ENCODE measurements at regions not wholly inside any gene's neighbourhood (a gene's known extent, or its start where the extent isn't known, plus 50 kb on each side); places are given as distances from the start of the nearest gene placed in this dataset.

DNA sequence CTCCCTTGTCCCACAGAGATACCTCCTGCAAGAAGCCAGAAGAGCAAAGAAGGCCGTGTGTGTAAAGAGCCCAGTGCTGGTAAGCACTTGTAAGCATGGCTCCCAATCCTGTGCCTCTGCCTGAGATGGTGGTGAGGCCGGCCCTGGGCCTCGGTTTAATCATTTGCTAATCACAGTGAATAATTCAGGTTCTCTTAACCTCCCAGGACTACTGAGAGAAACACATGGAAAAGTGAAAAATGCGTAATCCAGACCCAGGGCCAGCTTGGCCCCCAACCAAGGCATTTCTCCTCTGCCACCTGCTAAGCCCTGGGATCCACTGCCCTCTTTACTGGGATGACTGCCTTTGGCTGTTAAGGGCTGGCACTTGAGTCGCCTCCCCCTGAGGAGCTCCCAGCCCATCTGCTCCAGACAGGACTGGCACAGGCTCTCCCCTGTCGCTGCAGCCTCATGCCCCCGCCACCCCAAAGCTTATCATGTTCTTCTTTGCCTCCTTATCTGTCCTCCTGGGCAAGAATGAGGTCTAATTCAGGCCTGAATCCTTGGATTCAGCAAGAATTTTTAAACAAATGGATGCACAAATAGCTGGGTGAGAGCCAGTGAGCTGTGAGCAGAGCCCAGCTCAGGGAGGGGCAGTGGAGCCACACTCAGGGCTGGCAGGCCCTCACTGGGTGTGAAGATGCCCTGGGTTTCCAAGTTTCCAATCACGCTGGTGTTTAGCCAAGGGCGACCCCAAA, 193.9 kb upstream of the HS6ST1 start:
- no peaks in the 10 kb centered on the region for H3K36me3 ChIP-seq (ENCODE audit: control insufficient read depth, insufficient read depth, low read length)
- ChIA-PET POLR2A (no interaction called here), CTCF (no interaction called here)
- Mint-ChIP-seq H3K4me3 (ENCODE audit: unreplicated experiment) (no peak overlapping the region), H3K27ac (ENCODE audit: unreplicated experiment) (no peak overlapping the region), H3K9me3 (ENCODE audit: unreplicated experiment) (no peaks in the 10 kb centered on the region), H3K27me3 (ENCODE audit: insufficient read depth, unreplicated experiment) (peaks cover 2% of the 10 kb centered on the region), H3K4me1 (ENCODE audit: low read depth, unreplicated experiment) (no peaks in the 10 kb centered on the region), H3K36me3 (ENCODE audit: insufficient read depth, unreplicated experiment) (no peaks in the 10 kb centered on the region)
- H3K4me3 ChIP-seq (ENCODE audit: low read depth, low read length), result no peak overlapping the region
- DNase-seq, result no peak
- intact Hi-C loops (cut with micrococcal nuclease; ENCODE audit: unreplicated experiment), result no loop called here
- BruUV-seq (replicated peaks), result no TSS peak
- no peak for TF ChIP-seq CTCF (IDR thresholded peaks at IDR 0.05; ENCODE audit: insufficient read depth in 1 of 2, low read depth in 1 of 2, low read length in 1 of 2, severe bottlenecking in 1 of 2, unreplicated experiment in 1 of 2)
- H3K4me1 ChIP-seq, result no peaks in the 10 kb centered on the region
- H3K9me3 ChIP-seq, result peaks cover 7% of the 10 kb centered on the region; the same call in 1 of the 2 replicates
- H3K27me3 ChIP-seq (replicated peaks; ENCODE audit: control insufficient read depth, insufficient read depth, low read length), result no peaks in the 10 kb centered on the region; the same call in 1 of the 2 replicates

- H3K36me3 ChIP-seq (ENCODE audit: control insufficient read depth, insufficient read depth, low read length), result no peaks in the 10 kb centered on the region
- Mint-ChIP-seq H3K36me3 (ENCODE audit: insufficient read depth, unreplicated experiment) (no peaks in the 10 kb centered on the region), H3K9me3 (ENCODE audit: unreplicated experiment) (no peaks in the 10 kb centered on the region), H3K4me1 (ENCODE audit: low read depth, unreplicated experiment) (no peaks in the 10 kb centered on the region), H3K4me3 (ENCODE audit: unreplicated experiment) (no peak overlapping the region), H3K27me3 (ENCODE audit: insufficient read depth, unreplicated experiment) (peaks cover 2% of the 10 kb centered on the region), H3K27ac (ENCODE audit: unreplicated experiment) (no peak overlapping the region)
- H3K4me3 ChIP-seq (ENCODE audit: low read depth, low read length), result no peak overlapping the region
- no peak for DNase-seq
- peaks cover 7% of the 10 kb centered on the region; the same call in 1 of the 2 replicates for H3K9me3 ChIP-seq
- no TSS peak for BruUV-seq (replicated peaks)
- CTCF ChIA-PET, result no interaction called here
- intact Hi-C loops (cut with micrococcal nuclease; ENCODE audit: unreplicated experiment), result no loop called here
- H3K27me3 ChIP-seq (replicated peaks; ENCODE audit: control insufficient read depth, insufficient read depth, low read length), result no peaks in the 10 kb centered on the region; the same call in 1 of the 2 replicates
- POLR2A ChIA-PET, result no interaction called here
- no peak for TF ChIP-seq CTCF (IDR thresholded peaks at IDR 0.05; ENCODE audit: insufficient read depth in 1 of 2, low read depth in 1 of 2, low read length in 1 of 2, severe bottlenecking in 1 of 2, unreplicated experiment in 1 of 2)
- no peaks in the 10 kb centered on the region for H3K4me1 ChIP-seq
Measured at GRCh38 chr2:128513116-128513960, 194.7 kb upstream of the HS6ST1 start.

DNA sequence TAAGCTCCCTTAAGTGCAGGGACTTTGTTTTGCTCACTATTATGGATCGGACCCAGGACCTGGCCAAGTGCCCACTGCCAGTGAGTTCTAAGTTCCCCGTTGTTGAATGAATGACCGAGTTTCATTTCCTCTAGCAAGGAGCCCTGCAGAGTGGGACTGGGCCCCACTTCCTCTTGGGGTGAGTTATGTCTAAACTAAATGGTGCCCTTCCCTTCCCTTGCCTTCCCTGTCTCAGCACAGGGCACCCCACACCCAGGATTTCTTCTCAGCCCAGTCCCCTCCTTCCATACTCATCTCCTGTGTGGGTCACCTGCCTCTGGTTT, 195.3 kb upstream of the HS6ST1 start:
- H3K36me3 ChIP-seq (ENCODE audit: control insufficient read depth, insufficient read depth, low read length), result no peaks in the 10 kb centered on the region
- POLR2A ChIA-PET, result no interaction called here
- H3K9me3 ChIP-seq, result 0 out of 2 replicates have a peak, but pooled peaks cover 3% of the 10 kb centered on the region
- no peak for DNase-seq
- Mint-ChIP-seq H3K4me1 (ENCODE audit: low read depth, unreplicated experiment) (no peaks in the 10 kb centered on the region), H3K36me3 (ENCODE audit: insufficient read depth, unreplicated experiment) (no peaks in the 10 kb centered on the region), H3K9me3 (ENCODE audit: unreplicated experiment) (no peaks in the 10 kb centered on the region), H3K27ac (ENCODE audit: unreplicated experiment) (no peak overlapping the region), H3K27me3 (ENCODE audit: insufficient read depth, unreplicated experiment) (peaks cover 2% of the 10 kb centered on the region), H3K4me3 (ENCODE audit: unreplicated experiment) (no peak overlapping the region)
- H3K27me3 ChIP-seq (replicated peaks; ENCODE audit: control insufficient read depth, insufficient read depth, low read length), result no peaks in the 10 kb centered on the region; the same call in 1 of the 2 replicates
- BruUV-seq (replicated peaks), result no TSS peak
- no peaks in the 10 kb centered on the region for H3K4me1 ChIP-seq
- CTCF ChIA-PET, result no interaction called here
- no peak overlapping the region for H3K4me3 ChIP-seq (ENCODE audit: low read depth, low read length)
- intact Hi-C loops (cut with micrococcal nuclease; ENCODE audit: unreplicated experiment), result no loop called here
- no peak for TF ChIP-seq CTCF (IDR thresholded peaks at IDR 0.05; ENCODE audit: insufficient read depth in 1 of 2, low read depth in 1 of 2, low read length in 1 of 2, severe bottlenecking in 1 of 2, unreplicated experiment in 1 of 2)

Data from Caco-2 (cell line).